ENCODE measurements at regions not wholly inside any gene's neighbourhood (a gene's known extent, or its start where the extent isn't known, plus 50 kb on each side); places are given as distances from the start of the nearest gene placed in this dataset.

DNA sequence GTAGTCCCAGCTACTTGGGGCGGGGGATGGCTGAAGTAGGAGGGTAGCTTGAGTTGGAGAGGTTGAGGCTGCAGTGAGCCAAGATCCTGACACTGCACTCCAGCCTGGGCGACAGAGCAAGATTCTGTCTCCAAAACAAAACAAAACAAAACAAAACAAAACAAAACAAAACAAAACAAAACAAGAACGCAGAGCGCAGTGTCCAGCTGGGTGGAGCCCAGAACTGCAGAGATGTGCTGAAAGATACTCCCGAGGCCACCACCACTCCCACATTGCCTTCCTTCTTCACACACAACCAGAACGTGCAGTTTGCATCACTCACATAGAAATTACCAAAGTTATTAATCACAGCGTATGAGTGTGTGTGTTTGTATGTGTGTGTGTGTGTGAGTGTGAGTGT is 222.9 kb upstream of the ASIC2 start:
- TF ChIP-seq POLR2A (IDR thresholded peaks at IDR 0.05): no peak
- TF ChIP-seq, protein P1, sequence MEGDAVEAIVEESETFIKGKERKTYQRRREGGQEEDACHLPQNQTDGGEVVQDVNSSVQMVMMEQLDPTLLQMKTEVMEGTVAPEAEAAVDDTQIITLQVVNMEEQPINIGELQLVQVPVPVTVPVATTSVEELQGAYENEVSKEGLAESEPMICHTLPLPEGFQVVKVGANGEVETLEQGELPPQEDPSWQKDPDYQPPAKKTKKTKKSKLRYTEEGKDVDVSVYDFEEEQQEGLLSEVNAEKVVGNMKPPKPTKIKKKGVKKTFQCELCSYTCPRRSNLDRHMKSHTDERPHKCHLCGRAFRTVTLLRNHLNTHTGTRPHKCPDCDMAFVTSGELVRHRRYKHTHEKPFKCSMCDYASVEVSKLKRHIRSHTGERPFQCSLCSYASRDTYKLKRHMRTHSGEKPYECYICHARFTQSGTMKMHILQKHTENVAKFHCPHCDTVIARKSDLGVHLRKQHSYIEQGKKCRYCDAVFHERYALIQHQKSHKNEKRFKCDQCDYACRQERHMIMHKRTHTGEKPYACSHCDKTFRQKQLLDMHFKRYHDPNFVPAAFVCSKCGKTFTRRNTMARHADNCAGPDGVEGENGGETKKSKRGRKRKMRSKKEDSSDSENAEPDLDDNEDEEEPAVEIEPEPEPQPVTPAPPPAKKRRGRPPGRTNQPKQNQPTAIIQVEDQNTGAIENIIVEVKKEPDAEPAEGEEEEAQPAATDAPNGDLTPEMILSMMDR (IDR thresholded peaks at IDR 0.05): no peak
- no peak overlapping the region for H3K4me3 ChIP-seq
- peaks cover 0 to 9% (median 0%) of the 10 kb centered on the region in 12 donors for H3K9me3 ChIP-seq
- peaks cover 0 to 5% (median 0%) of the 10 kb centered on the region in 9 donors for H3K27me3 ChIP-seq
- H3K36me3 ChIP-seq: no peaks in the 10 kb centered on the region
- DNase-seq (no peak), ATAC-seq (peak in 2 of 4 donors; percentile 11 to 12)
- no peak overlapping the region for H3K27ac ChIP-seq
- 51 to 70% (median 55%) methylated on average over 7 of the region's 7 CpGs for WGBS, 4 donors
- intact Hi-C loops (cut with DNase I): loop anchor here in 1 of 10 donors (10.0 kb wide), 1 partner anchor 239 kb away; no protein-coding TSS in a partner anchor
- H3K4me1 ChIP-seq: no peaks in the 10 kb centered on the region

DNA sequence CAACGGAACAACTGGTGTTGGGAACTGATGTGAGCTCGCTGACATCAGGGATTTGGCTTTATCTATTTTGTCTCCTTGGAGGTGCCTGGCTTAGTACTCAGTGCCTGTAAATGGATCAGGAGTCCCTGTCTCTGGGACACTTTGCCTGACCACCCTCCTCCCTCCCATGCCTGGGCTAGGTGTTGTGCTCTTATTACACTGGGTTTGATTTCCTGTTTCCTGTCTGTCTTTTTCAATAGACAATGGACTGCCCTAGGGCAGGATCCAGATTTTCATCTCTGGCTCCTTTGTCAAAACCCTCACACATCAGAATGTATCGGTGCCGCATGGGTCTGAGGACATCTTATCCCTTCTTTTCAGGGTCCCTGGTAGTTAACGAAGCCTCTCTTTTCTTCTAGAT is 223.6 kb upstream of the ASIC2 start:
- no peaks in the 10 kb centered on the region for H3K36me3 ChIP-seq
- TF ChIP-seq, protein P1 (IDR thresholded peaks at IDR 0.05): no peak
- no peak for TF ChIP-seq POLR2A (IDR thresholded peaks at IDR 0.05)
- 61 to 74% (median 66%) methylated on average over 5 of the region's 5 CpGs for WGBS, 4 donors
- H3K4me1 ChIP-seq: no peaks in the 10 kb centered on the region
- no peak overlapping the region for H3K4me3 ChIP-seq
- H3K27me3 ChIP-seq: peaks cover 0 to 5% (median 0%) of the 10 kb centered on the region in 9 donors
- H3K27ac ChIP-seq: no peak overlapping the region
- ATAC-seq (peak in 1 of 4 donors; percentile 38), DNase-seq (no peak)
- intact Hi-C loops (cut with DNase I): loop anchor here in 1 of 10 donors (10.0 kb wide), 1 partner anchor 238 kb away; no protein-coding TSS in a partner anchor
- peaks cover 0 to 9% (median 0%) of the 10 kb centered on the region in 12 donors for H3K9me3 ChIP-seq

DNA sequence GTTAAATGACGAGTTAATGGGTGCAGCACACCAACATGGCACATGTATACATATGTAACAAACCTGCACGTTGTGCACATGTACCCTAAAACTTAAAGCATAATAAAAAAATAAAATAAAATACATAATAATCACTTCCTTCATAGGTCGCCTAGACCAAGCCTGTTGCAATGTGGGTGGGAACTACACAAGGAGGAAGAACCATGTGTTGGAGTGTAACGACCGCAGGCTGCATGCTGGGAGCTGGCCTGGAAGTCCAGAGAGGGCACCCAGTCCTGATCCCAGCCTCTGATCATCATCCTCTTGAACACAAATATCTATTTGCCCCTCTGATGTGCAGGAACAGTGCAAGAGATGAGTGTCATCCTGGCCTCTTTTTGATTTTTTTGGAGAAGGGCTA is 224.7 kb upstream of the ASIC2 start:
- ATAC-seq: no peak
- H3K9me3 ChIP-seq: peaks cover 0 to 9% (median 0%) of the 10 kb centered on the region in 12 donors
- no peak overlapping the region for H3K4me3 ChIP-seq
- WGBS, 4 donors: 70 to 84% (median 80%) methylated on average over 4 to 5 of the region's 5 CpGs
- no peaks in the 10 kb centered on the region for H3K4me1 ChIP-seq
- no peak for DNase-seq
- intact Hi-C loops (cut with DNase I): loop anchor here in 2 of 10 donors (2.0 to 10.0 kb wide), 2 partner anchors 157 to 237 kb away; no protein-coding TSS in a partner anchor
- TF ChIP-seq, protein P1 (IDR thresholded peaks at IDR 0.05): no peak
- no peak for TF ChIP-seq POLR2A (IDR thresholded peaks at IDR 0.05)
- no peaks in the 10 kb centered on the region for H3K36me3 ChIP-seq
- peaks cover 0 to 5% (median 0%) of the 10 kb centered on the region in 9 donors for H3K27me3 ChIP-seq
- no peak overlapping the region for H3K27ac ChIP-seq

DNA sequence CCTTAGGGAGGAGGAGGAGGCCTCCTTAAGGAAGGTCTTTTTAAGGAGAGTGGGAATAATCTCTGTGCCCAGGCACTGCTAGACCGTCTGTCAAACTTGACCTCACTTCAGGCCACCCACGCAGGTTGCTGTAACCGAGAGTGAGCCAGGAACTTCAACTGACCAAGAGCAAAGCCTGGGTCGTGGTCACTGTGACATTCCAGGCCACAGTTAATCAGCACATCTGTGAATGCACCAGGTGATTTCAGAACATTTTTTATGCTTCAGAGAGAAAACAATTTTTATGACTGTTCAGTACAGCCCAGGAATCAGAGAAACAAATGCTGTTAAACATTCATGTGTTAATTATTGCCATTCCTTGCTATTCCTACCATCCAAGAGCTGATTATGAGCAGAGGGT is 226.6 kb upstream of the ASIC2 start:
- ATAC-seq (no peak), DNase-seq (no peak)
- TF ChIP-seq, protein P1 (IDR thresholded peaks at IDR 0.05): no peak
- TF ChIP-seq POLR2A (IDR thresholded peaks at IDR 0.05): no peak
- H3K27me3 ChIP-seq: peaks cover 0 to 8% (median 0%) of the 10 kb centered on the region in 9 donors
- no peak overlapping the region for H3K4me3 ChIP-seq
- no peaks in the 10 kb centered on the region for H3K9me3 ChIP-seq
- no peaks in the 10 kb centered on the region for H3K4me1 ChIP-seq
- H3K27ac ChIP-seq: no peak overlapping the region
- WGBS, 4 donors: 63 to 73% (median 66%) methylated on average over 4 of the region's 4 CpGs
- intact Hi-C loops (cut with DNase I): loop anchor here (2.0 to 10.0 kb wide), 10 partner anchors 125 to 485 kb away; no protein-coding TSS in a partner anchor
- no peaks in the 10 kb centered on the region for H3K36me3 ChIP-seq

Data from heart left ventricle (tissue), 16 donors.